ENCODE measurements at regions not wholly inside any gene's neighbourhood (a gene's known extent, or its start where the extent isn't known, plus 50 kb on each side); places are given as distances from the start of the nearest gene placed in this dataset.
"Not testable (repeated sequence)": the region's sequence is repeated elsewhere in the genome, so short reads cannot be mapped to it uniquely, and the experiment has no call there.

- H3K9me3 ChIP-seq (replicated peaks in 1 of 3): no peaks in the 10 kb centered on the region
- DNase-seq: no peak
- H3K27me3 ChIP-seq: no peaks in the 10 kb centered on the region
- no peak for TF ChIP-seq CTCF (IDR thresholded peaks at IDR 0.05)
- TF ChIP-seq POLR2A (IDR thresholded peaks at IDR 0.05): no peak
- no peak overlapping the region for H3K4me3 ChIP-seq
- no peaks in the 10 kb centered on the region for H3K36me3 ChIP-seq (replicated peaks in 1 of 2)
- WGBS, 4 donors: 61 to 83% (median 68%) methylated on average over 5 of the region's 5 CpGs
- no peak overlapping the region for H3K27ac ChIP-seq
- intact Hi-C loops (cut with DNase I): no loop called here
- no peaks in the 10 kb centered on the region for H3K4me1 ChIP-seq (replicated peaks in 1 of 2)
These were observed 108.1 kb upstream of the HAO2 start for GRCh38 chr1:119260506-119260905.

GRCh38 chr1:119266386-119266785 is 102.2 kb upstream of the HAO2 start:
- TF ChIP-seq POLR2A (IDR thresholded peaks at IDR 0.05): no peak
- TF ChIP-seq CTCF (IDR thresholded peaks at IDR 0.05): no peak
- no peaks in the 10 kb centered on the region for H3K27me3 ChIP-seq
- H3K36me3 ChIP-seq (replicated peaks in 1 of 2): no peaks in the 10 kb centered on the region
- 55 to 75% (median 64%) methylated on average over 1 of the region's 1 CpG for WGBS, 4 donors
- H3K27ac ChIP-seq: no peak overlapping the region
- no peaks in the 10 kb centered on the region for H3K4me1 ChIP-seq (replicated peaks in 1 of 2)
- H3K4me3 ChIP-seq: no peak overlapping the region
- intact Hi-C loops (cut with DNase I): no loop called here
- DNase-seq: no peak
- H3K9me3 ChIP-seq (replicated peaks in 1 of 3): no peaks in the 10 kb centered on the region

- no peak overlapping the region for H3K4me3 ChIP-seq
- intact Hi-C loops (cut with DNase I): no loop called here
- 85 to 92% (median 90%) methylated on average over 3 of the region's 3 CpGs for WGBS, 4 donors
- TF ChIP-seq POLR2A (IDR thresholded peaks at IDR 0.05) (no peak), CTCF (IDR thresholded peaks at IDR 0.05) (no peak)
- no peaks in the 10 kb centered on the region for H3K9me3 ChIP-seq (replicated peaks in 1 of 3)
- DNase-seq: no peak
- H3K36me3 ChIP-seq (replicated peaks in 1 of 2): no peaks in the 10 kb centered on the region
- no peaks in the 10 kb centered on the region for H3K27me3 ChIP-seq
- no peak overlapping the region for H3K27ac ChIP-seq
- H3K4me1 ChIP-seq (replicated peaks in 1 of 2): no peaks in the 10 kb centered on the region
These were observed 101.7 kb upstream of the HAO2 start for GRCh38 chr1:119266858-119267257.

GRCh38 chr1:119267288-119267687 is 101.3 kb upstream of the HAO2 start:
- H3K27ac ChIP-seq; H3K27me3 ChIP-seq; H3K36me3 ChIP-seq (replicated peaks in 1 of 2); intact Hi-C loops (cut with DNase I); DNase-seq; H3K4me3 ChIP-seq; H3K9me3 ChIP-seq (replicated peaks in 1 of 3); H3K4me1 ChIP-seq (replicated peaks in 1 of 2): not testable (repeated sequence)
- 91 to 94% (median 92%) methylated on average over 4 of the region's 4 CpGs for WGBS, 4 donors

- TF ChIP-seq POLR2A (IDR thresholded peaks at IDR 0.05) (no peak), CTCF (IDR thresholded peaks at IDR 0.05) (no peak)
- H3K27me3 ChIP-seq: no peaks in the 10 kb centered on the region
- H3K4me3 ChIP-seq: no peak overlapping the region
- no peaks in the 10 kb centered on the region for H3K36me3 ChIP-seq (replicated peaks in 1 of 2)
- H3K27ac ChIP-seq: no peak overlapping the region
- intact Hi-C loops (cut with DNase I): no loop called here
- H3K9me3 ChIP-seq (replicated peaks in 1 of 3): no peaks in the 10 kb centered on the region
- DNase-seq: no peak
- WGBS, 4 donors: 94 to 100% (median 97%) methylated on average over 1 of the region's 1 CpG
- H3K4me1 ChIP-seq (replicated peaks in 1 of 2): no peaks in the 10 kb centered on the region
These were observed 99.7 kb upstream of the HAO2 start for GRCh38 chr1:119268879-119269278.
